HG03103 (cell line): ENCODE measurements at regions not wholly inside any gene's neighbourhood (a gene's known extent, or its start where the extent isn't known, plus 50 kb on each side); places are given as distances from the start of the nearest gene placed in this dataset.
"Not testable (repeated sequence)": the region's sequence is repeated elsewhere in the genome, so short reads cannot be mapped to it uniquely, and the experiment has no call there.

Experiments used
- ATAC-seq: cut with Tn5 transposase; IDR thresholded peaks from one replicate; pipeline ENCODE4 v1.9.1; 2021; ENCODE audit warnings: low read depth; ENCODE audit not compliant: unreplicated experiment

- no peak for ATAC-seq
Measured at GRCh38 chr2:104975851-104976250, 62.0 kb upstream of the MRPS9 start.

GRCh38 chr2:104976603-104977120, 61.2 kb upstream of the MRPS9 start:
- ATAC-seq: peak; percentile 92

GRCh38 chr2:104977958-104978357, 59.9 kb upstream of the MRPS9 start:
- no peak for ATAC-seq

GRCh38 chr2:104979786-104980185, 58.1 kb upstream of the MRPS9 start:
- not testable (repeated sequence) for ATAC-seq

- no peak for ATAC-seq
Measured at GRCh38 chr2:104982111-104982510, 55.8 kb upstream of the MRPS9 start.
